GM18907 (cell line): ENCODE measurements at regions not wholly inside any gene's neighbourhood (a gene's known extent, or its start where the extent isn't known, plus 50 kb on each side); places are given as distances from the start of the nearest gene placed in this dataset.

Source experiments
- ATAC-seq: cut with Tn5 transposase; IDR thresholded peaks from one replicate; pipeline ENCODE4 v1.9.1; 2021; ENCODE audit warnings: mild to moderate bottlenecking, moderate library complexity; ENCODE audit not compliant: unreplicated experiment

- no peak for ATAC-seq
These were observed 91.5 kb upstream of the SCOC start for GRCh38 chr4:140281828-140282552.

- no peak for ATAC-seq
These were observed 95.9 kb upstream of the SCOC start for GRCh38 chr4:140277576-140277975.

GRCh38 chr4:140271553-140271952, 101.9 kb upstream of the SCOC start:
- no peak for ATAC-seq

- ATAC-seq, result no peak
These were observed 104.1 kb upstream of the SCOC start for GRCh38 chr4:140269369-140269768.

- ATAC-seq, result no peak
These were observed 105.1 kb upstream of the SCOC start for GRCh38 chr4:140268186-140268841.

GRCh38 chr4:140267576-140267975, 105.9 kb upstream of the SCOC start:
- no peak for ATAC-seq

- ATAC-seq, result no peak
These were observed 106.4 kb upstream of the SCOC start for GRCh38 chr4:140266958-140267568.

GRCh38 chr4:140260227-140260626, 106.2 kb upstream of the MAML3 start:
- ATAC-seq, result no peak

- ATAC-seq, result no peak
These were observed 104.5 kb upstream of the MAML3 start for GRCh38 chr4:140258476-140258875.

- ATAC-seq, result no peak
These were observed 103.7 kb upstream of the MAML3 start for GRCh38 chr4:140257461-140258305.

GRCh38 chr4:140256941-140257340, 103.0 kb upstream of the MAML3 start:
- no peak for ATAC-seq

- no peak for ATAC-seq
These were observed 102.4 kb upstream of the MAML3 start for GRCh38 chr4:140256335-140256734.

GRCh38 chr4:140255927-140256326, 101.9 kb upstream of the MAML3 start:
- no peak for ATAC-seq

- ATAC-seq, result no peak
These were observed 101.5 kb upstream of the MAML3 start for GRCh38 chr4:140255467-140255866.

GRCh38 chr4:140254651-140255299, 100.8 kb upstream of the MAML3 start:
- ATAC-seq, result no peak

- ATAC-seq, result no peak
These were observed 99.6 kb upstream of the MAML3 start for GRCh38 chr4:140253556-140254027.

- ATAC-seq, result peak; percentile 74
These were observed 99.0 kb upstream of the MAML3 start for GRCh38 chr4:140252742-140253555.

GRCh38 chr4:140252141-140252741, 98.3 kb upstream of the MAML3 start:
- no peak for ATAC-seq

GRCh38 chr4:140251571-140251970, 97.6 kb upstream of the MAML3 start:
- no peak for ATAC-seq
